ENCODE measurements at regions not wholly inside any gene's neighbourhood (a gene's known extent, or its start where the extent isn't known, plus 50 kb on each side); places are given as distances from the start of the nearest gene placed in this dataset.

- no peak overlapping the region for H3K27ac Mint-ChIP-seq
- TF ChIP-seq CTCF (IDR thresholded peaks at IDR 0.05), result peak; percentile 77
- peaks cover 9% of the 10 kb centered on the region for H3K9me3 Mint-ChIP-seq
- no peaks in the 10 kb centered on the region for H3K36me3 Mint-ChIP-seq (ENCODE audit: low read depth)
- H3K27me3 Mint-ChIP-seq (ENCODE audit: insufficient read depth), result peaks cover 1% of the 10 kb centered on the region; the same call in 1 of the 2 replicates
- no peak overlapping the region for H3K4me3 Mint-ChIP-seq
- H3K4me1 Mint-ChIP-seq (ENCODE audit: low read depth), result no peaks in the 10 kb centered on the region
- peak; percentile 9 for DNase-seq
These were observed 81.8 kb upstream of the GAREM1 start for GRCh38 chr18:32552421-32553030.

- no peak for TF ChIP-seq CTCF (IDR thresholded peaks at IDR 0.05)
- Mint-ChIP-seq H3K27ac (no peak overlapping the region), H3K4me3 (no peak overlapping the region), H3K9me3 (peaks cover 10% of the 10 kb centered on the region), H3K36me3 (ENCODE audit: low read depth) (no peaks in the 10 kb centered on the region), H3K27me3 (ENCODE audit: insufficient read depth) (peaks cover 1% of the 10 kb centered on the region; the same call in 1 of the 2 replicates), H3K4me1 (ENCODE audit: low read depth) (no peaks in the 10 kb centered on the region)
- DNase-seq, result no peak
These were observed 80.3 kb upstream of the GAREM1 start for GRCh38 chr18:32550963-32551362.

DNA sequence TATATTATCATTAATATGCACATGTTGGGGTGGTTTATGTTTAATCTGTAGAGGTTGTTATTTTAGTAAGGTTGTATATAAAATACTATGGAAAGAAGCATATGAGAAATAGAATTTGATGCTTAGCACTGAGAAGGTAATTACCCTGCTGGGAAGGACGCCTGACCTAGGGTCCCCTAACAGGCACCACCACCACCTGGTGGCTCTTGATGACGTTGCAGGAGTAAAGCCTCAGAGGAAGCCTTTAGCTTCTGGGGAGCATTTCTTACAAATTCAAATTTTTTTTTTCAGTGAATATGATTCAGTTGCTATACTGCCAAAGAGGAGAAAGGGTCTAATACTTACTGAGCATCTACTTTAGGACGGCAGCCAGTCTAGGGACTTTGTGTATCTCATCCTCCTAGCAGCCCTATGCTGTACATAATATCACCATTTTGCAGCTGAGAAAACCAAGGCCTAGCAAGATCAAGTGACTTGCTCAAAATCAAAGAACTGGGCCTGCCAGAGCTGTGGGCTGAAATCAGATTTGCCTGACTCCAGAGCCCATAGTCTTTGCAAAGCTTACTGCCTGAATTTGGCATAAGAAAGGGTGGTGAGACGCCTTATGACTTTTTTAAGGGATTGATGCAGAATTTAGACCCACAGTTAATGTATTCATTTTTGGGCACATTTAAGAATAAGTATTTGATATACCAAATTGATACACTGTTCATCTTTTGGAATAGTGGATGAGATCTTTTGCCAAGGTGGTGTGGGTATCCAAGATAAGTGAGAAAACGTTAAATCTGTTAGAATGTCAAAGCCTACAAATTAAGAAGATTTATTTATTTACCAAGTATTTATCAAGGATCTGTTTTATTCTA, 78.8 kb upstream of the GAREM1 start:
- Mint-ChIP-seq H3K36me3 (ENCODE audit: low read depth) (no peaks in the 10 kb centered on the region), H3K27me3 (ENCODE audit: insufficient read depth) (peaks cover 1% of the 10 kb centered on the region; the same call in 1 of the 2 replicates), H3K9me3 (peaks cover 4% of the 10 kb centered on the region; the same call in 1 of the 2 replicates), H3K4me3 (no peak overlapping the region), H3K27ac (no peak overlapping the region), H3K4me1 (ENCODE audit: low read depth) (no peaks in the 10 kb centered on the region)
- peak; percentile 64 for TF ChIP-seq CTCF (IDR thresholded peaks at IDR 0.05)
- no peak for DNase-seq

- no peak for TF ChIP-seq CTCF (IDR thresholded peaks at IDR 0.05)
- Mint-ChIP-seq H3K9me3 (peaks cover 4% of the 10 kb centered on the region; the same call in 1 of the 2 replicates), H3K4me1 (ENCODE audit: low read depth) (no peaks in the 10 kb centered on the region), H3K4me3 (no peak overlapping the region), H3K27ac (no peak overlapping the region), H3K27me3 (ENCODE audit: insufficient read depth) (peaks cover 1% of the 10 kb centered on the region; the same call in 1 of the 2 replicates), H3K36me3 (ENCODE audit: low read depth) (no peaks in the 10 kb centered on the region)
- no peak for DNase-seq
These were observed 78.0 kb upstream of the GAREM1 start for GRCh38 chr18:32548688-32549087.

DNA sequence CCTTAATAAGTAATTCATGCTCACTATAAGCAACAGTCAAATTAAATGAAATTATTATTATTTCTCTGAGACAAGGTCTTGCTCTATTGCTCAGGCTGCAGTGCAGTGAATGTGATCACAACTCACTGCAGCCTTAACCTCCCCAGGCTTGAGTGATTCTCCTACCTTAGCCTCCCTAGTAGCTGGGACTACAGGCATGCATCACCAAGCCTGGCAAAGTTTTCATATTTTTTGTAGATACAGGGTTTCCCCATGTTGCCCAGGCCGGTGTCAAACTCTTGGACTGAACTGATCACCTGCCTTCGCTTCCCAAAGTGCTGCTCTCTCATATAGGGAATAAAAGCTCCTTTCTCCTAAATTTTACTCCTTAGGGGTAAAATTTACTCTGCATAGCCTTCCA, 74.9 kb upstream of the GAREM1 start:
- no peak for TF ChIP-seq CTCF (IDR thresholded peaks at IDR 0.05)
- Mint-ChIP-seq H3K27ac (no peak overlapping the region), H3K36me3 (ENCODE audit: low read depth) (no peaks in the 10 kb centered on the region), H3K4me3 (no peak overlapping the region), H3K27me3 (ENCODE audit: insufficient read depth) (no peaks in the 10 kb centered on the region), H3K4me1 (ENCODE audit: low read depth) (no peaks in the 10 kb centered on the region), H3K9me3 (peaks cover 15% of the 10 kb centered on the region; the same call in 1 of the 2 replicates)
- no peak for DNase-seq

Measured in HFFc6 (cell line).